Activated T-helper 17 cell treated with anti-CD3 and anti-CD28 coated beads, Interleukin-2, amount 50 U/mL, for 72 hours (primary cell): ENCODE measurements at regions not wholly inside any gene's neighbourhood (a gene's known extent, or its start where the extent isn't known, plus 50 kb on each side); places are given as distances from the start of the nearest gene placed in this dataset.

ENCODE experiments used
- ATAC-seq: fragments of 150-1000 bp; cut with Tn5 transposase; replicated peaks from 2 replicates; pipeline ENCODE4 v1.10.0; 2021; ENCODE audit warnings: mild to moderate bottlenecking, moderate library complexity
- H3K27ac Mint-ChIP-seq: one replicate; pipeline ENCODE4 v1.8.0; 2022; ENCODE audit warnings: mixed read lengths
- H3K27me3 Mint-ChIP-seq: one replicate; pipeline ENCODE4 v1.8.0; 2022; ENCODE audit warnings: mixed read lengths
- H3K36me3 Mint-ChIP-seq: one replicate; pipeline ENCODE4 v1.8.0; 2022; ENCODE audit warnings: low read depth, mild to moderate bottlenecking, mixed read lengths
- H3K4me1 Mint-ChIP-seq: one replicate; pipeline ENCODE4 v1.8.0; 2022; ENCODE audit warnings: mixed read lengths
- H3K4me3 Mint-ChIP-seq: one replicate; pipeline ENCODE4 v1.8.0; 2022; ENCODE audit warnings: mild to moderate bottlenecking, mixed read lengths
- H3K9me3 Mint-ChIP-seq: one replicate; pipeline ENCODE4 v1.8.0; 2022; ENCODE audit warnings: mixed read lengths

DNA sequence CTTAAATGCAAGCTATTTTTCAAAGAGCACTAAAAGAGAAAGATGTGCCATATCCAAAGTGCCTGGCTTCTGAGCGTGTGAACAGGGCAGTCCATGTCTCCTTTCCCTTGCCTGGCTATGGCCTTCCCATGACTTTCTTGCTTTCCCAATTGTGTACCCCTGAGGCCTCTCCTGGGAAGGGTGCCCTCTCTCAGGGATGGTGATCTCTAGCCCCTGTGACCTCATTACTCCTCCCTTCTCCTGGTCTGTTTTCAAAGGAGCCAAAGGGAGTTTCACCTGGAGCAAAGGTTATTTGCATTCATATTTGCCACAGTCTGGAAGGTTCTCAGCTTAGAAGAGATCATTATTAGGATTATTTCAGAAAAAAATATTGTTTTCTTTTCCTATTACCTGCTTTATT lies 429.4 kb upstream of the TMTC1 start:
- Mint-ChIP-seq H3K27ac (no peak overlapping the region), H3K27me3 (no peaks in the 10 kb centered on the region), H3K4me1 (no peaks in the 10 kb centered on the region), H3K9me3 (peaks cover 4% of the 10 kb centered on the region), H3K36me3 (no peaks in the 10 kb centered on the region), H3K4me3 (no peak overlapping the region)
- no peak for ATAC-seq

DNA sequence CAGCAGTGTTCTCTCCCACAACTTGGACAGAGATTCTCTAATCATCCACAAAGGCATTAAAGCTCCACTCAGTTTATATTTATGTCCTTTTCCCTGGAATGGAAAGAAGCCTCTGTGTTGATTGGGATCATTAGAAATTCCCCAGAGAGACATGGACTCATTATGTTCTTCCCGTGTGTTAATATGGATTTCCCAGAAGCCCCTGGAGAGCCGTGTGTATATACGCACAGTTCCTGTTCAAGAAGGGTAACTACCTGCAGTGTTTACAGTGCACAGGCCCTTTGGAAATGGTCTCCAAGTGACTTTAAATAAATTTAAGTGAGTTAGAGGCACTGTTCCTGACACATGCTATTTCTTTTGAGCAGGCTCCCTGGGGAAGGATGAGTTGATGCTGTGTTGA lies 428.0 kb upstream of the TMTC1 start:
- Mint-ChIP-seq H3K27me3 (no peaks in the 10 kb centered on the region), H3K27ac (no peak overlapping the region), H3K4me1 (no peaks in the 10 kb centered on the region), H3K9me3 (peaks cover 4% of the 10 kb centered on the region), H3K4me3 (no peak overlapping the region), H3K36me3 (no peaks in the 10 kb centered on the region)
- ATAC-seq: no peak

DNA sequence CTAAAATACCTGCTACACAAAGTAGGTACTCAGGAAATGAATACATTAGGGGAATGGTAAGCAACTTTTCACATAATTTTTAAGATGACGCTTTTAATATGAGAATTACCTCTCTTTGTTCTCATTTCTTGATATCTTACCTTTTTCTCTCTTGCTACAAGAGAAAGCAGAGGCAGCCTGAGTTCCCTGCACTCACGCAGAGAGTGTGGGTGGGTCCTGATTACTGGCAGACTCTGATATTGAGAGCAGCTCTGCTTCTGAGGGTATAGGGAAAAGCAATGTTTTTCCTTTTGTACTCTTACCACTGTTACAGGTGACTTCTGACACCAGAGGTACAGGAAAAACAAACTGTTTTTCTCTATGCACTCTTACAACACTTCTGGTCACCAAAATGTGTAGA lies 420.2 kb upstream of the TMTC1 start:
- no peak overlapping the region for H3K4me3 Mint-ChIP-seq
- no peaks in the 10 kb centered on the region for H3K9me3 Mint-ChIP-seq
- H3K36me3 Mint-ChIP-seq: no peaks in the 10 kb centered on the region
- H3K4me1 Mint-ChIP-seq: no peaks in the 10 kb centered on the region
- no peak overlapping the region for H3K27ac Mint-ChIP-seq
- peaks cover 4% of the 10 kb centered on the region for H3K27me3 Mint-ChIP-seq
- ATAC-seq: no peak

DNA sequence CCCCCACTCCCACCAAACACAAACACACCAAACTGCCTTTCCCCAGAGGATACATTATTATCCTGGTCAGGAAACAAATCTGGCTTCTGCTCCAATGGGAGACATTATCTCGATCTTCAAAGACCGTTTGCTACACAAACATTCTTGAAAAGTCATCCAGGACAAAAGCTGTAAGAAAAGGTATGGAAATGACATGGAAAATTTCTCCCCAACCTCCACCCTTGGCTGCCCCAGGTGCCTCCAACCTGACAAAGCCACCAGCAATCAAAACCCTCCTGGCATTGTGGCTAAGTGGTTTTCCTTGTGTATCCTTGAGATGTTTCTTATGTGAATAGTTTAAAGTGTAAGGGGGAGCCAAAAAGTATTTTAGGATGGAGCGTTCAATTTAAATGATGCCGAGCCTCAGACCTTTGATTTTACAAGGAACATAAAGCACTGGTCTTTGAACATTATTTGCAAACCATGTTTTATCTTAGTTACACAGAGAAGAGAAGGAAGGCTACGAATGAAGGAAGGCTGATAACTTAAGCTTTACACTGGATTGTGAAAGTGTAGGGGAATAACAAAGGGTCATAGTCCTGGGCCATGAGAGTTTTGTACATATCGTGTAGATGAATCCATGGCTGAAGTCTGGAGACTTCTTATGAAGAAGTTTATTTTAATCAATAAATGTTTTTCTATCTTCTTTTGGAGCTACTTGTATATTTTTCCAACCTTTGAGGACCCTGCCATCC lies 418.9 kb upstream of the TMTC1 start:
- Mint-ChIP-seq H3K9me3 (no peaks in the 10 kb centered on the region), H3K4me1 (no peaks in the 10 kb centered on the region), H3K27me3 (peaks cover 4% of the 10 kb centered on the region), H3K4me3 (no peak overlapping the region), H3K36me3 (no peaks in the 10 kb centered on the region), H3K27ac (no peak overlapping the region)
- ATAC-seq: no peak

DNA sequence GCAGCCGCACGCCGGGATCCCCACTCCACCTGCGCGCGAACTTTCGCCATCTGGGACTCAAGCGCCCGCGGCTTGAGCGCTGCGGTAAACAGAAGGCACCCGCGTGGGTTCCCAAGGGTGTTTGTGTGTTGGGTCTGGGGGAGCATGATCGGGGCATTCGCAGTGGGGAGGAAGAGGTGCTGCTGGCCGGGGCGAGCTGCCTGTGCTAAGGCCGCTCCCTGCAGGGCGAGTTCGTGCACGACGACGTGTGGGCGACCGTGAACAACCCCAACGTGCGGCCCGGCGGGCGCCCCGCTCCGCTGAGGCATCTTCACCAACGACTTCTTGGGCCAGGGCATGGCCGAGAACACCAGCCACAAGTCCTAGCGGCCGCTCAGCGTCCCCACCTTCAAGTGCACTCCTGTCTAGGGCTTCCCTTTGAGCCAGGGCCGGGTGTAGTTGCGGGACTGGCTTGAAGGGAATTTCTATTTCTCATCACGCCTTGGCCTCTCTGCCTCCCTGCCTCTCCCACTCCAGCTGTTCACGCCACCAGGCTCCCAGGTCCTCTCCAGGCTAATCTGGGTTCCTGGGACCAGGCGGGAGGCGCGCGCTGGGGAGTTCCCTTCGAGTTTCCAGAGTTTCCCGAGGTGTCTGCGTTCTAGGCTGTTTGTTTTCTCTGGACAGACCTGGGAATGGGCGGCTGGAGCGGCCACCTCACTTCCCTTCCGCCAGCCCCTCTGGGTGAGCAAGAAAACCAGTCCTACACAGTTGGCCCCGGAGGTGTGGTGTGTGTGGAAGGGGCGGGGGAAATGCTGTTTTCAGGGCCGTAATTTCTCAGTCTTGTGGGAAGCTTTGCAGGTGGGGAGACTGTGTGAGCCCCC lies 417.8 kb upstream of the TMTC1 start:
- Mint-ChIP-seq H3K36me3 (no peaks in the 10 kb centered on the region), H3K4me1 (no peaks in the 10 kb centered on the region), H3K9me3 (no peaks in the 10 kb centered on the region), H3K4me3 (no peak overlapping the region), H3K27ac (no peak overlapping the region), H3K27me3 (peaks cover 8% of the 10 kb centered on the region)
- ATAC-seq: no peak

DNA sequence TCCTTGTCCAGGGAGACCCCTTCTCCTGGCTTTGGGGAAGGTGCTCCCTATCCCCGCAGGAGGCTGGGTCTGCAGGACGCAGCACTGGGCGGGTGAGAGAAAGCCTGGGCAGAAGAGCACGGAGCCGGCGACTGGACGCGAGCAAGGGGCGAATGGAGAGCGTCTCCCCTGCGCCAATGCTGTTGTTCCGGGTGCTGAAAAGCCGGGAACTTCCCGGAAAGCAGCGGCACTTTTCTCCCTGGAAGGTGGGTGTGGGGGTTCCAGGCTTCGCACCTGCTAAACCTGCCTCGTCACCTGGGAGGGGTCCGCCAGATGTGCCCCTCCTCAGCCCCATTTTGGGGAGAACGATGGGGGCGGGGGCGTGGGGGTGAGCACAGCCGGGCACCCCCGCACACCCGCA lies 417.1 kb upstream of the TMTC1 start:
- no peaks in the 10 kb centered on the region for H3K9me3 Mint-ChIP-seq
- no peak overlapping the region for H3K27ac Mint-ChIP-seq
- no peak for ATAC-seq
- no peak overlapping the region for H3K4me3 Mint-ChIP-seq
- H3K27me3 Mint-ChIP-seq: peaks cover 8% of the 10 kb centered on the region
- H3K4me1 Mint-ChIP-seq: no peaks in the 10 kb centered on the region
- H3K36me3 Mint-ChIP-seq: no peaks in the 10 kb centered on the region

DNA sequence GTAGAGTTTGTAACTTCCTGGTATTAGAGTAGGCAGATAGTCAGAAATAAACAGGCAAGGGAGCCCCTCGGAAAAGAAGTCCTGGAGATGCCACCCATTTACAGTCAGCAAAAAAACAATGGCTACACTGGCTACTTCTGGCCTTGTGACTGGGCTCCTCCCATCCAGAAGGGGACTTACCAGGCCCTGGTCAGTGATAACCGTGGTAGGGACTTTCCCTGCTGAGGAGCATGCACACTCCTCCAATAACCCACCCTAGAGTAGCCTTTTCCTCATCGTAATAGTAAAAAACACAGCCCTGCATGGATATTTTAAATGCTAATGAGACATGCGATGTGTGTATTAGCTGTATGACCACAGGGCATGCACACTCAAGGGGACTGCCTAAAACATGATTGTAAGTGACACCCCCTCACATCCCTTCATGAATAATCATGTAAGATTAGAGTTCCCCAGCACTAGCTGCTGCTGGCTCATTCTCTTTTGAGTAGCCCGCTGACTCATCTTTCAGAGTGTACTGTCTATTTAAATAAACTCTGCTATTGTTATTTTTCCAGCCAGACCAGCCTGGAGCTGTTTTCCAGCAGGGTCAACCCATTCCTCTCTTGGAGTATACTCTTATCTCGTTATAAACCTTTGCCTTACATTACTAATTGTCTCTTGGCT lies 413.8 kb upstream of the TMTC1 start:
- H3K27ac Mint-ChIP-seq: no peak overlapping the region
- no peaks in the 10 kb centered on the region for H3K4me1 Mint-ChIP-seq
- H3K36me3 Mint-ChIP-seq: no peaks in the 10 kb centered on the region
- H3K27me3 Mint-ChIP-seq: peaks cover 8% of the 10 kb centered on the region
- no peak overlapping the region for H3K4me3 Mint-ChIP-seq
- ATAC-seq: no peak
- no peaks in the 10 kb centered on the region for H3K9me3 Mint-ChIP-seq

DNA sequence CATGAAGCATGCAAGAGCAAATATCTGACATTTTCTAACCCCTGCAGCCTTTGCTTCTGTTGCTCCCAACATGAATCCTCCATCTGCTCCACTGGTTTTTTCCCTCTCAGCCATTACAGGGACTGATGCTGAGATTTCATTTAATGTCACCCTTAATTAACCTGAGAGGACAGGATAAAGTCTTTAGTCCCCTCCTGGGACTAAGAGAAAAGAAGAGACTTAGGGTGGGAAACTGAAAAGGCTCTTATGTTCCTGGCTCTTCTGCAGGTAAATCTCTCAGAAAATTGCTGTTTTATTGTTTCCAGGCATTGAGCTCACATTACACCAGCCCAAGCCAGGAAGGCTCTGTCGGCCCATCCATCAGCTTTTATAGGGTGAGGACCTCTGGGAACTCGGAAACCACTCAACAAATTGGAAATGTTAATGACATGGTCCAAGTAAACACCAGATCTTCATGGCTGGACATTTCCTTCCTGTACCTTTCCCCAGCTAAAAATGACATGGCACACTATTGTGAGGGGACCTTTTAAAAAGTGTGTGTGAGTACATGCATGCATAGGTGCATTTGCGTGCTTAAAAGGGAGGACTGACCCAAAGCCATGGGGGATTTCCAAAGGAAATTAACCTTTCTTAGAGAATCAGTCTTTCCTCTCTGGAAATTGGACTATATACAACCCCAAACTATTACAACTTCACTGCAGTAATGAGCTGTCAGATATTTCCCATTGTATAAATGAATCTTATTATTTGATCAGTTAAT lies 408.1 kb upstream of the TMTC1 start:
- ATAC-seq: no peak
- Mint-ChIP-seq H3K4me3 (no peak overlapping the region), H3K36me3 (no peaks in the 10 kb centered on the region), H3K27me3 (no peaks in the 10 kb centered on the region), H3K4me1 (no peaks in the 10 kb centered on the region), H3K27ac (no peak overlapping the region), H3K9me3 (no peaks in the 10 kb centered on the region)

DNA sequence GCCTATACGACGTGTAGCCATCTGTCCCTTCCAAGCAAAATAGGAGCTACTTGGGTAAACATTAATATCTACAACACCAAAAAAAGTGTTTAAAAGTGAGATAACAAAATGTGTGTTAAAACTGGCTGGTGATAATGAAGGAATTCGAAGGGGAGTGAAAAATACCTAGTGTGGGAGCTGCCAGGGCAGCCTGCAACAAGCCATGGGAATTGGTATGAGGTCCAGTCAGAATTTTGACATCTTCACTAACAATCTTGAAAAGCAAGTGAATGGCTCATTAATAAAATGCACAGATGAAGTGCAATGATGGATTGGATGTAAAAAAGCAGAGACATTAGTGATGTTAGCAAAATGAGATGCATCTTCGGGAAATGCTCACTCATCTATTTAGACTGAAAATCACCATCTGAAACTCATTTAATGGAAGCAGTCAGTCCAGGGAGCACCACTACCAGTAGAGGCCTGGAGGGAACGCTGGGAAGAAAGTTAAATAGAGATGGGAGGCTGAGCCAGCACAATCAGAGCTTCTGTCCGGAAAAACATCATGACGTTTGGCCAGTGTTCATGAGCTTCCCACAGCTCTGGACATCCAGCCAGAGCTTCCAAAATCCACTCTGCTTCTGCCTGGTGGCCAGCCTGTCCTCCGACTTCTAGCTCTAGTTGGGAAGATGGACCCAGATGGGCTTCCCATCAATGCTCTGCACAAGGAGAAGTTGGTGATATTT lies 405.0 kb upstream of the TMTC1 start:
- Mint-ChIP-seq H3K36me3 (no peaks in the 10 kb centered on the region), H3K4me3 (no peak overlapping the region), H3K9me3 (no peaks in the 10 kb centered on the region), H3K27ac (no peak overlapping the region), H3K4me1 (no peaks in the 10 kb centered on the region), H3K27me3 (no peaks in the 10 kb centered on the region)
- no peak for ATAC-seq

DNA sequence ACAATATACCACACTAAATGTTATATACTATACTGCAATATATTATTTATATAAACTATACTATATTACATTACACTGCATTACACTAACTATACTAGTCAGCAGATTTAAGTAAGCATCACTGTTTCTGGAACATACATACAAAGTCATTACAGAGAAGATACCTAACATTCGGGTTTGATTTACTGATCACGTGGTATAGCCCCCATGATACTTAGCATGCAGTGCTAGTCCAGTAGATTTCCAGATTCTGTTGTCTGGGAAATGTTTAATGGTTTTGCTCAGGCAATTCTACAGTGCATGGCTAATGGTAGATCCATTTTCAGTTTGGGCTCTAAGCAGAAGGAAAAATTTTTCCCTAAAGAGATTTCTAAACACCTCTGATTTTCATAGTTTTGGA lies 403.7 kb upstream of the TMTC1 start:
- Mint-ChIP-seq H3K9me3 (no peaks in the 10 kb centered on the region), H3K4me1 (no peaks in the 10 kb centered on the region), H3K4me3 (no peak overlapping the region)

DNA sequence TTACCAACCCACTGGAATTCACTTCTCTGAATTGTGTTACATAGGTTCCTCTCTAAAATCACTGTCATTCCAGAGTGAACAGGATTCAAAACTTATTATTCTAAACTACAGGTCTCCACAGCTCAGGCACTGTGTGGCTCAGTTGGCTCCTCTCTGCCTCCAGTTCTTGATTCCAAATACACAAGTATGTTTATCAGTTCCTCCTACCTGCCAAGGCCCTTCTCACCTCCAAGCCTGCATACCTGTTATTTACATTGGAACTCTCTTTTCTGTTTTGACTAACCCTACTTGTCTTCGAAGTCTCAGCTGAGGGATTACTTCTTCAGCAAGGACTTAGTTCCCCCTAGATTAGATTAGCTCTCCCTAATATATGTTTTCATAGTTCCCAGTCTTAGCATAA lies 397.6 kb upstream of the TMTC1 start:
- H3K36me3 Mint-ChIP-seq: no peaks in the 10 kb centered on the region
- H3K27me3 Mint-ChIP-seq: no peaks in the 10 kb centered on the region

More for the DNA sequence above, 403.7 kb upstream of the TMTC1 start:
- no peak for ATAC-seq
- no peak overlapping the region for H3K27ac Mint-ChIP-seq
- no peaks in the 10 kb centered on the region for H3K27me3 Mint-ChIP-seq
- H3K36me3 Mint-ChIP-seq: no peaks in the 10 kb centered on the region

DNA sequence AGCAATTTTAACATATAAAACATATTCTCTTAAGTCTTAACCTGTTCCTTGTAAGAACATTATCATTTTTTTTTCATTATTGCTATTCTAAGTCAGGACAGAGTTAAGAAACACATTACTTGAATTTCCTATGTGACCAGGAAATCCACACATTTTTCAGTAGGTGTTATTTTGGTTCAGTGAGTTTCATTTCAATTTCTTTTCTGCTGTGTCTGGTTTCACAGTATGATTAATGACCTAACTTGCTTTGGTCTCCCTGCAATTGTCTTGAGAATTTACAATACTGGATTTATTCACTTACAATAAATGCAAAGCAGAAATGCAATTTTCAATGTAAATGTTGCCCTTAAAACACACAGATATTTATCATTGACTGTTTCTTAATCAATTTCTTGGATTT lies 396.9 kb upstream of the TMTC1 start:
- Mint-ChIP-seq H3K27me3 (no peaks in the 10 kb centered on the region), H3K27ac (no peak overlapping the region), H3K9me3 (peaks cover 5% of the 10 kb centered on the region), H3K4me1 (no peaks in the 10 kb centered on the region), H3K36me3 (no peaks in the 10 kb centered on the region), H3K4me3 (no peak overlapping the region)
- no peak for ATAC-seq

More for the DNA sequence above, 397.6 kb upstream of the TMTC1 start:
- no peak overlapping the region for H3K4me3 Mint-ChIP-seq
- H3K4me1 Mint-ChIP-seq: no peaks in the 10 kb centered on the region
- peaks cover 5% of the 10 kb centered on the region for H3K9me3 Mint-ChIP-seq
- no peak overlapping the region for H3K27ac Mint-ChIP-seq
- ATAC-seq: no peak

DNA sequence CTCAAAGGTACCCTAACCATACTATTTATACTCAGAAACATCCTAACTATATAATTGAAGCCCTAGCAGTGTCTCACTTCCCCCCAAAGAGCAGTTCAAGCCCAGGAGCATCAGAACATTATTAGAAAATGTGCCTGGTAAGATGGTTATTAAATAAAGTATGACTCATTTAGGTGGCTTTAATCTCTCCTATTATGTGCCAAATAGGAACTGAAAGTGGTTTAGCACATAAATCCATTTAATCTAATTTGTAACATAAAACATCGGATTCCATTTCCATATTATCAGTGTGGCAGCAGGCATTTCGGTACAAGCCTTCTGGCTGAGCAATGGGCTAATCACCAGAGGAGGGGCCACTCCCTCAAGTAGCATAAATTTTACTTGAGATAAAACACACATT lies 395.2 kb upstream of the TMTC1 start:
- H3K36me3 Mint-ChIP-seq: no peaks in the 10 kb centered on the region

More for the DNA sequence above, 395.2 kb upstream of the TMTC1 start:
- H3K9me3 Mint-ChIP-seq: peaks cover 5% of the 10 kb centered on the region
- no peaks in the 10 kb centered on the region for H3K27me3 Mint-ChIP-seq
- no peak overlapping the region for H3K27ac Mint-ChIP-seq
- ATAC-seq: no peak
- H3K4me3 Mint-ChIP-seq: no peak overlapping the region
- H3K4me1 Mint-ChIP-seq: no peaks in the 10 kb centered on the region
